Endothelial cell (in vitro differentiated cells): ENCODE measurements at regions not wholly inside any gene's neighbourhood (a gene's known extent, or its start where the extent isn't known, plus 50 kb on each side); places are given as distances from the start of the nearest gene placed in this dataset.
"Not testable (repeated sequence)": the region's sequence is repeated elsewhere in the genome, so short reads cannot be mapped to it uniquely, and the experiment has no call there.

ENCODE experiments used
- DNase-seq: peaks from one replicate; pipeline ENCODE4 v3.0.0; 2021; ENCODE audit warnings: low spot score
- H3K27ac Mint-ChIP-seq: one replicate; pipeline ENCODE4 v1.8.0; 2021; ENCODE audit warnings: mixed read lengths, inconsistent platforms; ENCODE audit not compliant: unreplicated experiment
- H3K27me3 Mint-ChIP-seq: one replicate; pipeline ENCODE4 v1.8.0; 2021; ENCODE audit warnings: mild to moderate bottlenecking, moderate library complexity, mixed read lengths, inconsistent platforms; ENCODE audit not compliant: unreplicated experiment
- H3K36me3 Mint-ChIP-seq: one replicate; pipeline ENCODE4 v1.8.0; 2021; ENCODE audit warnings: mild to moderate bottlenecking, low read depth, mixed read lengths, inconsistent platforms; ENCODE audit not compliant: unreplicated experiment
- H3K4me1 Mint-ChIP-seq: one replicate; pipeline ENCODE4 v1.8.0; 2021; ENCODE audit warnings: mild to moderate bottlenecking, mixed read lengths, inconsistent platforms; ENCODE audit not compliant: unreplicated experiment
- H3K4me3 Mint-ChIP-seq: one replicate; pipeline ENCODE4 v1.8.0; 2021; ENCODE audit warnings: mild to moderate bottlenecking, mixed read lengths, inconsistent platforms; ENCODE audit not compliant: unreplicated experiment
- H3K9me3 Mint-ChIP-seq: one replicate; pipeline ENCODE4 v1.8.0; 2021; ENCODE audit warnings: mixed read lengths, inconsistent platforms; ENCODE audit not compliant: unreplicated experiment
- CTCF ChIP-seq: fragments of 200-600 bp; sonication (generic); IDR thresholded peaks from one replicate; pipeline ENCODE4 v1.5.0; 2021; ENCODE audit warnings: antibody characterized with exemption; ENCODE audit not compliant: unreplicated experiment

- no peak for DNase-seq
- Mint-ChIP-seq H3K27me3 (no peaks in the 10 kb centered on the region), H3K9me3 (no peaks in the 10 kb centered on the region), H3K27ac (no peak overlapping the region), H3K4me3 (no peak overlapping the region), H3K4me1 (peaks cover 3% of the 10 kb centered on the region), H3K36me3 (no peaks in the 10 kb centered on the region)
- no peak for TF ChIP-seq CTCF
Observed at GRCh38 chr14:23895053-23895419, 58.5 kb upstream of the DHRS4 start.

- no peak for TF ChIP-seq CTCF
- Mint-ChIP-seq H3K27ac (no peak overlapping the region), H3K27me3 (no peaks in the 10 kb centered on the region), H3K9me3 (no peaks in the 10 kb centered on the region), H3K36me3 (no peaks in the 10 kb centered on the region), H3K4me3 (no peak overlapping the region), H3K4me1 (peaks cover 3% of the 10 kb centered on the region)
- no peak for DNase-seq
Observed at GRCh38 chr14:23895480-23895879, 58.1 kb upstream of the DHRS4 start.

- Mint-ChIP-seq H3K27me3 (no peaks in the 10 kb centered on the region), H3K27ac (no peak overlapping the region), H3K4me3 (no peak overlapping the region), H3K4me1 (peaks cover 3% of the 10 kb centered on the region), H3K9me3 (no peaks in the 10 kb centered on the region), H3K36me3 (no peaks in the 10 kb centered on the region)
- no peak for TF ChIP-seq CTCF
- no peak for DNase-seq
Observed at GRCh38 chr14:23896609-23897153, 56.9 kb upstream of the DHRS4 start.

GRCh38 chr14:23897291-23897690 is 56.3 kb upstream of the DHRS4 start:
- H3K27ac Mint-ChIP-seq, H3K4me1 Mint-ChIP-seq, H3K36me3 Mint-ChIP-seq, H3K4me3 Mint-ChIP-seq, DNase-seq, H3K9me3 Mint-ChIP-seq, H3K27me3 Mint-ChIP-seq: not testable (repeated sequence)

- not testable (repeated sequence) for H3K36me3 Mint-ChIP-seq, H3K9me3 Mint-ChIP-seq
Observed at GRCh38 chr14:23898359-23898758, 55.2 kb upstream of the DHRS4 start.

GRCh38 chr14:23899788-23900187 is 53.8 kb upstream of the DHRS4 start:
- Mint-ChIP-seq H3K9me3 (no peaks in the 10 kb centered on the region), H3K27ac (no peak overlapping the region), H3K4me1 (peaks cover 3% of the 10 kb centered on the region), H3K4me3 (no peak overlapping the region), H3K27me3 (peaks cover 2% of the 10 kb centered on the region), H3K36me3 (no peaks in the 10 kb centered on the region)
- DNase-seq, result no peak
- TF ChIP-seq CTCF, result no peak

More at GRCh38 chr14:23898359-23898758, 55.2 kb upstream of the DHRS4 start:
- H3K27me3 Mint-ChIP-seq, H3K4me1 Mint-ChIP-seq, H3K27ac Mint-ChIP-seq, DNase-seq, H3K4me3 Mint-ChIP-seq: not testable (repeated sequence)
